HG03175 (cell line): ENCODE measurements at regions not wholly inside any gene's neighbourhood (a gene's known extent, or its start where the extent isn't known, plus 50 kb on each side); places are given as distances from the start of the nearest gene placed in this dataset.

ENCODE experiments used
- ATAC-seq: cut with Tn5 transposase; IDR thresholded peaks from one replicate; pipeline ENCODE4 v1.9.1; 2021; ENCODE audit warnings: mild to moderate bottlenecking, moderate library complexity; ENCODE audit not compliant: unreplicated experiment

DNA sequence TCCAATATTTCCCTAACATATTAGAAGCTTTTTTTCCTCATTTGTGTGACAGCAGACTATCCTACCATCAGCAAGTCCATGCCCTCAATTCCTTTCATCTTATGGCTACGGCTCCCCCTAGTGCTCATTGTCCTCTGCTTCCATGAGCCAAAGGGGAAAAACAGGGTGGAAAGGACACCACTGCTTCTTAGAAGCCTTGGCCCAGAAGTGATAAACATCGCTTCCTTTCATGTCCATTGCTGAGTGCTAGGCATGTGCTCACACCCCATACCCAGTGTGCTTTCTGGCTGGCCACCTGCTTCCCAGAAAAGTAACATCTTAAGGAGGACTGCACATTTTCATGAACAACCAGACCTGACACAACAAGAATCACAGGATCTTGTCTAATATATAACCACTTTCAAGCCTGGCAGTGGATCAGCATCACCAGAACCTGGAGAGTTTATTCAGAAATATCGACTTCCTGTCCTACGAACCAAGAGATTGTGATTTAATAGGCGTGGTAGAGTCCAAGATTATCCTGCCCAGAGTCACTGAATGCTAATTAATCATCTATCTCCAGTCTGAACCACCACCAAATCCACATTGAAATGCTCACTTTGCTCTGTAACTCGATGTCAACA, 650.5 kb upstream of the SORCS1 start:
- ATAC-seq = peak; percentile 52

DNA sequence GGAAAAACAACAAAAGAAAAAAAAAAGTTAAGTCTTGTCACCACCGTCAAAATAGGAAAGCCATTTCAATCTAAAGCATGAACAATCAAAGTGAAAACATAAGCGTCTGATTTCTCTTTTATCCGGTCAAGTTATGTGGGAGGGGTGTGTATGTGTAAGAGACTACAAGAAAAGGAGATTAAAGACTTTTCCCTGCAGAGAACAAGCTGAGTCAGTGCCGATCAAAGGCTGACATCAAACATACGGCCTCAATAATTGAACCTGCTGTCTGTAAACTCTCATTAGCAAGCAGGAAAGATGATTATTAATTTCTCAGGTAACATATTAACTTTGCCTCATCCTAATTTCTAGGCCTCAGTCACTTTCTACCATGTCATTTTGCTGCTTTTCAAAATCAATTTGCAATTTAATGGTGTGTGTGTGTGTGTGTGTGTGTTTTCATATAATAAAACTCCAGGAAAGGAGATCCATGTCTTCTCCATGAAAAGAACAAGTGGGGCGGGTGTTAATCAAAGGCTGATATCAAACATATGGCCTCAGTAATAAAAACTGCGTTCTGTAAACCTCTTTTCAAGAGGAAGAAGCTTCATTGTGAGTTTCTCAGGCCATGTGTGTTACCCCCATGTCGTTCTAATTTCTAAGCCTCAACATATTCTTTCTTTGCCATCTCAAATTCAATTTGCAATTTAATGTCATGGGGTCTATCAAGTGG, 649.1 kb upstream of the SORCS1 start:
- no peak for ATAC-seq

DNA sequence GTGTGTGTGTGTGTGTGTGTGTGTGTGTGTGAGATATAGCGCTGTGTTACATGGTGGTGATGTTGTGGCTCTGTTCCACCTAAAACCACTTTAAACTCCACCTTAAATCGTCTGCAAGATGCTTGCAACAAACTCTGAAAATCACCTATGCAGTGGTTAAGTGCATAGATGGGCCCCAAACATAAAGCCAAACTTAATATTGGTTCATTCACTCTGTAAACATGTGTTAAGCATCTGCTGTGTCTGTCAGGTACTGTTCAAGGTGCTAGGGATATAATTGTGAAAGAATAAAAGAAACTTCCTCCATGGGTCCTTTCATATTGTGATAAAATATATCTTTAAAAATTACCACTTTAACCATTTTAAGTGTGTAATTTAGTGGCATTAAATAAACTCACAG, 645.4 kb upstream of the SORCS1 start:
- no peak for ATAC-seq

DNA sequence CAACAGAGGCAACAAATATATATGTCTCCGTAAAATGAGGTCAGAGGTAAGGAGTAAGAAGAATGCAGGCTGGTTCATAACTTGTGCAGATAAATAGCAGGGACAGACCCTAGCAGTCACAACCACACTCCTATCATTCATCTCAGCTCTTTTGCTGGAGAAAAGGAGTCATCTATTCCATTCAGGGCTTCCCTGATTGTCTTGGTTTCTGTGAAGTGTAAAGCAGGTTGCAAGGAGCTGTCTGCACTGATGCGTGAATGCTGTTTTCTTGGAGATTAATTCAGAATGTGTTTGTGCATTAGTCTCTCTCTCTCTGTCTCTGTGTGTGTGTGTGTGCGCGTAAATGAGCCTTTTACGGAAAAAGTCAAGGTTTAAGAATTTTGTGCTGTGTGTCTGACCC, 643.3 kb upstream of the SORCS1 start:
- no peak for ATAC-seq

DNA sequence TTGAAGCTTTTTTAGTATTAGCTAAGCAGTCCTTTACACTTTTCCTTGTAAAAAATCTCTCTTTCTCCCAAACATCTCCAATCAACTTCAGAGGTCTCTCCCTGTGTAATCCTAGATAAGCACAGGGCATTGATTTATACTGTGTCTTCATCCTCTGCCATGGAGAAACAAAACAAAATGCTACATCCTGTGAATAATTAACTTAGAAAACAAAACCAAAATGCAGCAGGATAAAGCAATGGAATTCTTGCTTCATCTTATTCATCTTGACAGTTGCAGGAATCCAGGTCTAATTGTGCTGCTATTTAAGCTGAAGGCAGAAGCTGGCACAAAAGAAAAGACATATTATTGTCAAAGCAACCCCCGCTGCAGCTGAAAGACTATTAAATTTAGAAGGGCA, 641.5 kb upstream of the SORCS1 start:
- no peak for ATAC-seq

DNA sequence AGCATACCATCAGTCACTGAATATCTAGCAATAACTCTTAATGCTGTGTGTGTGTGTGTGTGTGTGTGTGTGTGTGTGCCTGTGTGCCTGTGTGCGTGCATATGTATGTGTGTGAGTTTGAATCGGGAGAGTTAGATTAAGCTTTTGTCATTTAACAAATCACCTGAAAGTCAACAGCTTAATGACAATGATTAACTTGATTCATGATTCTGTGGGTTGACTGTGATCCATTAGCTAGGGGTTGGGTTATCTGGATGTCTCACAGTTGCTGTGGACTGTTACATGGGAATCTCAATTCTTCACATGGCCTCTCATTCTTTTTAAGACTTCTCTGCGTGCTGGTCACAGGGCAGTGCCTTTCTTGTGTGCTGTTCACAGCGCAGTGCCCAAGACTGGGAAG, 639.0 kb upstream of the SORCS1 start:
- no peak for ATAC-seq

DNA sequence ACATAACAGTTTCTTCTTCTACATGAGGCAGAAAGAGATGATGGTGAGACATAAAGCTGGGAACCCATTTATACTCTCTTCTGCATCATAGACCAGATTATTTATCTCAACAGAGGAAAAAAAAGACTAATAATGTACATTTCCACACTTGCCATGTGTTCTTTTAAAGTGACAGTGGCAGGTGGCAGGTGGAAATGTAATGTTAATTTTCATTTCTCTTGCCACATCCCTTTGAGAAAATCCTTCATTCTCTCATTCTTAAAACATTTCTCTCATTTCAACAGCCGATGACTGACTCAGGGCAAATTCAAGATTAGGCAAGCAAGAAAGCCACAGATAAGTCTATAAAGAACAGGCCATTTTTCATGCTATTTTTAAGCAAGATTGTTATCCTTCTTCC, 635.6 kb upstream of the SORCS1 start:
- ATAC-seq = no peak

DNA sequence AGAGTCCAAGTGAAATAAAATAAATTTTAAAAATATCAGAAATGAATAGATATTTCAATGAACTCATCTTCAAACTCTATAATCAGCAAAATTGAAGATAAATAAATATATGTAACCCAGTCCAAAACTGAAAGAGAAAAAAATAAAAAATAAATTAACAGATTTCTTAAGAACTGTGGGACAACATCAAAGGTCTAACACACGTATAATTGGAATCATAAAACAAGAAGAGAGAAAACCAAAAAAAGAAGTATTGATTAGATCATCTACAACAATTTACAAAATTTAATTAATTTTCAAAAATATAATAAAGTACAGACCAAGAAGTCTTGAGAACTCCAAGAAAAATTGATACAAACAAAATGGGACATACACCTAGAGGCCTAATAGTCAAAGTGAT, 625.8 kb upstream of the SORCS1 start:
- ATAC-seq = no peak

DNA sequence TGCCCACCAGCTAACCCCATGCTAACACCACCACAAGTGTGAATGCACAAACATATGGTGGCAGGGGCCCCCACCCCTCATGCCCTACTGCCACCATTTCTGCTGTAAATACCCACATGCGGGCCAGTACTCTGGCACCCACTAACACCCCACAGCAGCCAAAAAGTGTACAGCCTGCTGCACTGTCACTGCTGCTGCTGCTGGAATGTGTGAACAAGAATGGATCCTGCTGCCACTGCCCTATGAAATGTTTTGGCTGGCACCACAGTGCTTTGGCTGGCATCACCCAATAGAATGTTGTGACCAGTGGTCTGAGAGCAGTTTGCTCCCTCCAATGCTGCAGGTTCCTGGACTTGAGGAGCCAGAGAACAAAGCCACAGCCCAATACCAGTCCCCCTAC, 606.6 kb upstream of the SORCS1 start:
- ATAC-seq = no peak

DNA sequence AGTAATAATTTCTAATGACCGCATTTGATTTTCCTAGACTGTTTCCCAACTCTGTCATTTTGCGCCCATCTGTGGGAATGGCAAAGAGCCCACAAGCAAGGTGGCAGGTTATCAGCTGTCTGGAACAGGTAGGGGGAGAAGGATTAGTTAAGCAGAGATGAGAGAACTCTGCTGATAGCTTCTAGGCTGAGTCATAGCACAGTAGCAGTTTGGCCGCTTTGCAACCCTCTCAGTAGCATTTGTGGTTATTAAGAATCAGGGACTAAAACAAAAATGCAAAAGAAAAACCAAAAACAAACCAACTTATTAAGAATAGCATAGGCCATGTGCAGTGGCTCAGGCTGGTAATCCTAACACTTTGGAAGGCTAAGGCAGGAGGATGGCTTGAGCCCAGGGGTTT, 602.7 kb upstream of the SORCS1 start:
- ATAC-seq = no peak

DNA sequence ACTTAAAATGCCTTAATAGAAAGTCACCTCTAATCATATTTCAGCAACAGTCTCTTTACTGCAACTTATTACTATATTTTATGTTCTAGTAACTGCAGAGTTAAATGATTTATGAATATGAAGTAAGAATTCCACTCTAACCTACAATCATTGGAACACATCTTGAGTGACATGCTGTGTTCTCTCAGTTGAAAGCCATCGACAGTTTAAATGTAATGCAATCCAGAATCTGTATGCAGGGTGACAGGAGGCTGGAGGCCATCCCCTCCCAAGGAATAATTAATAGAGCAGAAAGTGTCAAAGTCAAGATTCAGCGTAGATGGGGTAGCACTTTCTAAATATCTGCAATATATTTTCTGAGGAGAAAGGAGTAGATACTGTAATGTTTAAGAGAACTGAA, 590.3 kb upstream of the SORCS1 start:
- ATAC-seq = no peak

DNA sequence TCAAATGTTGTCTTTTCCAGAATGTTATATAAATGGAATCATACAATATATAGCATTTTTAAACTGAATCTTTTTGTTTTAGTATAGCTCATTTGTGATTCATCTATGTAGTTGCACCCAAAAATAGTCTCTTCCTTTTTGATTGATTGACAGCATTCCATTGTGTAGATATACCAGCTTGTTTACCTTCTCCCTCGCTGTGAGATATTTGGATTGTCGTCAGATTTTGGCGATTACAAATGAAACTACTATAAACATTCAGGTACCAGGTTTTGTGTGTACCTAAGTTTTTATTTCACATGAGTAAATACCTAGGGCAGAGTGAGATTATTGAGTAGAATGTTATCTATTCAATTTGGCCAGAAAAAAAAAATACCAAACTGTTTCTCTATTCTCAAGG, 584.7 kb upstream of the SORCS1 start:
- ATAC-seq = no peak

DNA sequence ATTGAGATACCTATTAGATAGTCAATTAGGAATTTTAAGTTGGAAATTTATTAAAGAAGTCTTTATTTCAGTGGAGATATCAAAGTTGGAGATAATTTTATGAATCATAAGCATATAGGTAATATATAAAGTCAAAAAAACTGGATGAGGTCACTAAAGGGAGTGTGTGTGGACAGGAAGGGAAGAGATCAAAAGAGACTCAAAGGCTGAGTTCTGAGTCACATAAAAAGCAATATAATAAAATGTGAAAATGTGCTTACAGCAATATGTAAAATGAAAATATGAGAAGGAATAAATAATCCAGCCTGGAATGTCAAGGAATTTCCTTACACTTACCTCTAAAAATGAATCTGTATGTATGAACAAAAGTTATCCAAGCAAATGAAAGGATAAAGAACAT, 583.3 kb upstream of the SORCS1 start:
- ATAC-seq = no peak

DNA sequence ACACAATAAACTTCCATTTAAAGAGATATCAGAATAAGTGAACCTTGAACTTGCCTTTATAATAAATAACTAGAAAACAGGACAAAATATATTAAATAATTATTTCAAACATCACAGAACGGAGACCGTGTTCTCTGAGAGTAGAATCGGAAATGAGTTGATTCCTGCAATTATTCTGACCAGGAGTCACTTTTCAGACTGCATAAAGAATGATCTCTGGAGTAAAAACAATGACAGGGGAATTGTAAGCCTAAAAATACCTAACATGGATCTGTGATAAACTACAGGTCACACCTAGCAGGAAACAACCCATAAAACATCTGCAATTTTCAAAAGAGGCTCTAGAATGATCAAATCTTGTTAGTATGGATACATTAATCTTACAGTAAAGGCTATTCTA, 577.5 kb upstream of the SORCS1 start:
- ATAC-seq = no peak

DNA sequence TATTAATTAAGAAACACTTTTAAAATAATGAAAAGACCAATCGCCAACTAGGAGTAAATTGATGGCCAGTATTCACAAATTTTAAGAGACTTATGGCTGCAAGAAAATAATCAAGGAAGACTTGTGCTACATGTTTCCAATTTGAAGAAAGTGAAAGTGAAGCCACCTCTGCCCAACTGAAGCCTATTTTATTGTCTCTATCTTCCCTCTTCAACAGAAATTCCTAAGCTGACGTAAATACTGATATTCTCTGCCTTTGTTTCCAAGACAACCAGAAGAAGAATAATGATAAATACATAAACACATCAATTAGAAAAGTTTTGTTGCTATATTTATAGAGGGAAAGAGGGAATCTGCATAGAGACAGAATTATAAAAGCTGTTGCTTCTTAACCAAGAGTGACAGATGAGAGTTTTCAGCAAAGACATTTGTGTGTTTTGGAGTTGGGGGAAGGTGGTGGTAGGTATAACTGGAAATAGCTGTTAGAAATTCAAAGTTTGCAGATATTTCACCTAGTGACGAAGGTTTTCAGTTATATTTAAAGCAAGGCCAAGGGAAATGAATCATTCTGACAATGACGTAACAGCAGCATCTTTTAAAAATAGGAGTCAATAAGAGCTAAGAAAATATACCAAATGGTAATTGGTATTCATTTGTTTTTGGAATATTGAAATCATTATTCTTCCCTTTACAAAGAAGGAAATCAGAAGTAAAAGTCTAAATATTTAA, 576.6 kb upstream of the SORCS1 start:
- no peak for ATAC-seq

DNA sequence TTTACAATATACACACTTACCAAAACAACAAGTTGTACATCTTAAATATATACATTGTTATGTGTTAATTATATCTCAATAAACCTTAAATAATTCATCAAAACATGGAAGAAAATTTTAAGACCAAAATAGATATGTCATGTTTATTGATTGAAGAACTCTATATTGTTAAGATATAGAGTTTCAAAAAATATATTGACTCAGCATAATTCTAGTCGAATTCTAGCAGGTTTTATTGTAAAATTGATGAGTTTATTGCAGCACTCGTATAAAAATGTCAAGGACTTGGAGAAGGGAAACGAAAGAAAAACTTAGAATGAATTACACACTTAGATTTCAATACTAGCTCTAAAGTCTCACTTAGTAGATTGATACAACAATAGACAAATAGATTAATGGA, 575.4 kb upstream of the SORCS1 start:
- no peak for ATAC-seq

DNA sequence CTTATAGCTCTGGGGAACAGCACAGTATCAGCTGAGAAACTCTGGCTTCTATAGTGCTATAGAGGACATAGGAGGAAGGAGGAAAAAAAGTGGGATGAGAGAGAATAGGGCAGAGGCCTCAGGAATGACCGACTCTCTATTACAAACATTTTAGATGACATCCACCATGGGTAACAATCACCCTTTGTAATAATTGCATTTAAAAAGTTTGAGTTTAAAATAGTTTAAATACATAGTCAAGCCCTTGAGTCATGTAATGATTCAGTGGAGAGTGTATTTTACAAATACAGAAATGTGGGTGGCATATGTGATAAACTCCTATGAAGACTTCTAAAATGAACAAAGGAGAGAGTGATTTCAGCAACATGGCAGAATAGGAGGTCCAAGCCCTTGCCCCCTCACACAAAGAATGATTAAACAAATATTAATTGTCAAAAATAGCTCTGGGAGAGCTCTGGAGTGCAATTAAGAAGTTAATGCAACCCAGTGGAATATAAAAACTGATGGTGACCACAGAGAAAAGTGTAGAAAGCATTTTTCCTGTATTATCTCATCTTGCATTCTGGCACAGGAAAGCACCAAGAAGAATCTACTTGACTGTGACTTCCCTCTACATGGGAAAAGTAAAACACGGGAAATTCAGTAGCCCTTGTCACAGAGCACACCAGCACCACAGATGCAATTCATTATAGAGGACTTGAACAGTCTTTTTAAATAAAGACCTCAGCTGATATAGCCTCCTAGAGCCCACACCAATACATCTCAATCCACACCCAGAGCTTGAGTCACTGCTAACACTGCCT, 569.0 kb upstream of the SORCS1 start:
- ATAC-seq = no peak

DNA sequence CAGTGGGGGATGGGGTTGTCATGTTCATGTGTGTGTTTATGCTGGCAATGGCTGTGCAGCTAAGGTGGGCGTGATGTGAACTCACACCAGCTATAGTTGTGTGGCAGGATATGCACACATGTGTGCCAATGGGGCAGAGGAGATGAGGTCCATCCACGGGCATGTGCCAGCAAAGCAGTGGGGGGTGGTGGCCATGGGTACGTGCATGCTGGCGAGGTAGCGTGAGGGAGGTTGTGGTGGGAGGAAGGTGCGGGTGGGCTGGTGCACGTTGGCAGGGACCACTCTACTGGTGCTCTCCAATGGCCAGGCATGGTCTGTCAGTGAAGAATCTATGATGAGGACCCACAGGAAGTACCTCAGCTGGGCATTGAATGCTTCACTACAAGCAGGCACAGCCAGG, 567.5 kb upstream of the SORCS1 start:
- no peak for ATAC-seq

DNA sequence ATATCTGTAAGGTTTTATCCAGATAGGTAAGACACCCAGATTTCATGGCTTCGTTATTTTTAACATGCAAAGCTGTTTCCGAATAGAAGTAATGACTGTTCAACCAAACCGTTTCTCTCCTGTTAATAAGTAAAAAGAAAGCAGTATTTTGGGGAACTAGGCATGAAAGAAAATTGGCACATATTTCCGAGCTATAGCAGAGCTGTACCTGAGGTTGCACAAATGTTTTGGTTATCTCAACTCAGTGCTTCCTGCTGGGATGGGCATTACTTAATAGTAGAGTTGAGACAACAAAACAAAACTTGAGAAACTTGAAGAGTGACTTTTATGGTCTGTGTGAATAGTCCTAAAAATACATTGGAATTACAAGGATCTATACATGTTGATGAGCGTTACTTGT, 564.3 kb upstream of the SORCS1 start:
- ATAC-seq = peak; percentile 80

DNA sequence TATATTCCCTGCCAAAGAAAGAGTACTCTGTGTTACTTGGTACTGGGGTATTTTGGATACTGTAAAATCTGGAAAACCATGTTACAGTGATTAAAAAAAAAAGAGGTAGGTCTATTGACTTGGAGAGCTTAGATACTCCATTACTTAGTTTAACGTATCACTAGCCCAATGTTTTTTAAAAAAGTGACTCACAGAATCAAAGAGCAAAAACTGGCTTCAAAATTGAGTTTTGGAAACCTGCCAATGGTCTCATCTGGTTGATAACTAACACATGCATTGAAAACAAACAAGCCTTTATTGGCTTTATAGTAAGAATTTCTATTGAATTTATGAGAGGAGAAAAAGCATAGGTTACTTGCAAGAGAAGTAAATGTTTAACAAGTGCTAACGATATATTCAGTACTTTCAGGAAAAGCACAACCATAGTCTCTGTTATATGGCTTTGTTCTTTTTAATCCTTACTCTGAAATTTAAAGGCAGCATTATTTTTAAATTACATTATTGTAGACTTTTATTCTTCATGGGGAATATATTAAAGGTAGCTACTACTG, 563.3 kb upstream of the SORCS1 start:
- ATAC-seq = no peak

DNA sequence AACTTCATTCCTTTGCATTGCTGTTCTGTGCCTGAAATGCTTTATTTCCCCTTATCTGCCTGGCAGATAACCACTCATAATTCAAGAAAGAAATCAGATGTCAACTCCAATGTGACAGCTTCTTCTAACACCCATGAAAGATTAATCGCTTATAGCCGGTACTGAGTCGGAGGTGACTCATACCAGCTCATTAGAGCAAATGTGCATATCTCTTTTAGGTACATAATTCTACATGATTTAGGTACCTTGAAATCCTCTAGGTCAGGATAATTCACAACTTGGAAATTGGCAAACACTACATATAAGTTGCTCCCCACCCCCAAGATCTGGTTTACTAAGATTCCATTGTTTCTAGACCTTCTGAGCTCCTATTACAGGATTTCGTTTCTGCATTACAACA, 554.4 kb upstream of the SORCS1 start:
- no peak for ATAC-seq
